OCI-LY7 (cell line): ENCODE measurements at regions not wholly inside any gene's neighbourhood (a gene's known extent, or its start where the extent isn't known, plus 50 kb on each side); places are given as distances from the start of the nearest gene placed in this dataset.

ENCODE experiments used
- BruUV-seq: library from RNA; stranded (reverse); fragments of 400-500 nt; replicated peaks from 2 replicates; lab custom pipeline; 2021; lab: Mats Ljungman, UMichigan
- CTCF ChIA-PET: fragments of 300-600 bp; sonication (Branson Sonifier 250); formaldehyde crosslinking; loops from one replicate; lab custom pipeline; 2022; ENCODE audit warnings: antibody characterized with exemption; ENCODE audit not compliant: unreplicated experiment; lab: Charles Lee
- POLR2A ChIA-PET: fragments of 300-600 bp; sonication (Branson Sonifier 250); formaldehyde crosslinking; loops from one replicate; lab custom pipeline; 2022; ENCODE audit warnings: antibody characterized with exemption; lab: Charles Lee
- DNase-seq: peaks from one replicate; pipeline ENCODE4 v3.0.0-alpha.2; 2015; ENCODE audit warnings: low spot score
- H2AFZ ChIP-seq: fragments of 200-600 bp; sonication (generic), shearing (Covaris generic); 2 replicates; pipeline ENCODE4 v1.6.1; 2014; ENCODE audit warnings: mild to moderate bottlenecking, antibody characterized with exemption, low read length, moderate library complexity
- H3K27ac ChIP-seq: fragments of 200-600 bp; sonication (generic); 2 replicates; pipeline ENCODE4 v1.5.1; 2014; ENCODE audit warnings: mixed run types, low read depth, mild to moderate bottlenecking, moderate library complexity, low read length, inconsistent platforms; ENCODE audit not compliant: poor library complexity, severe bottlenecking
- H3K36me3 ChIP-seq: fragments of 200-600 bp; sonication (generic); 2 replicates; pipeline ENCODE4 v1.6.1; 2014; ENCODE audit warnings: mild to moderate bottlenecking, antibody characterized with exemption, low read length, moderate library complexity, mixed read lengths; ENCODE audit not compliant: insufficient read depth
- H3K4me1 ChIP-seq: fragments of 200-600 bp; sonication (generic); 2 replicates; pipeline ENCODE4 v1.5.1; 2014; ENCODE audit warnings: mild to moderate bottlenecking, low read length; ENCODE audit not compliant: insufficient read depth, poor library complexity, severe bottlenecking
- H3K4me2 ChIP-seq: fragments of 200-600 bp; sonication (generic); 2 replicates; pipeline ENCODE4 v1.6.1; 2014; ENCODE audit warnings: mild to moderate bottlenecking, low read length
- H3K4me3 ChIP-seq: fragments of 200-600 bp; sonication (generic); 2 replicates; pipeline ENCODE4 v1.5.1; 2014; ENCODE audit warnings: mild to moderate bottlenecking, low read depth, low read length; ENCODE audit not compliant: poor library complexity, severe bottlenecking
- H3K79me2 ChIP-seq: fragments of 200-600 bp; sonication (generic); 2 replicates; pipeline ENCODE4 v1.6.1; 2016; ENCODE audit warnings: low read depth, mild to moderate bottlenecking, low read length, moderate library complexity, mixed read lengths; ENCODE audit not compliant: insufficient read depth
- H3K9me2 ChIP-seq: fragments of 200-600 bp; sonication (generic); 2 replicates; pipeline ENCODE4 v1.6.1; 2016; ENCODE audit warnings: mild to moderate bottlenecking, low read length, mixed read lengths; ENCODE audit not compliant: insufficient read depth
- H3K9me3 ChIP-seq: fragments of 200-600 bp; sonication (generic); 2 replicates; pipeline ENCODE4 v1.6.1; 2014; ENCODE audit warnings: mild to moderate bottlenecking, mixed run types, low read length, mixed read lengths
- H4K20me1 ChIP-seq: fragments of 200-600 bp; sonication (generic); 2 replicates; pipeline ENCODE4 v1.6.1; 2014; ENCODE audit warnings: mild to moderate bottlenecking, antibody characterized with exemption, low read length, moderate library complexity, mixed read lengths; ENCODE audit not compliant: insufficient read depth
- CTCF ChIP-seq: fragments of 200-600 bp; sonication (generic); conservative IDR thresholded peaks from 2 replicates; pipeline ENCODE4 v1.5.1; 2014; ENCODE audit warnings: mild to moderate bottlenecking, antibody characterized with exemption, low read length, moderate library complexity, mixed read lengths
- EZH2phosphoT487 ChIP-seq: fragments of 200-600 bp; sonication (generic); IDR thresholded peaks from 2 replicates; pipeline ENCODE4 v1.6.1; 2018; ENCODE audit warnings: low read depth, borderline replicate concordance, mild to moderate bottlenecking, mixed run types, antibody characterized with exemption, low read length, moderate library complexity, mixed read lengths
- intact Hi-C: fragments of 100-400 bp; cut with micrococcal nuclease; formaldehyde crosslinking; loops from one replicate; pipeline ENCODE4 v1.10.0; 2022; ENCODE audit not compliant: unreplicated experiment

DNA sequence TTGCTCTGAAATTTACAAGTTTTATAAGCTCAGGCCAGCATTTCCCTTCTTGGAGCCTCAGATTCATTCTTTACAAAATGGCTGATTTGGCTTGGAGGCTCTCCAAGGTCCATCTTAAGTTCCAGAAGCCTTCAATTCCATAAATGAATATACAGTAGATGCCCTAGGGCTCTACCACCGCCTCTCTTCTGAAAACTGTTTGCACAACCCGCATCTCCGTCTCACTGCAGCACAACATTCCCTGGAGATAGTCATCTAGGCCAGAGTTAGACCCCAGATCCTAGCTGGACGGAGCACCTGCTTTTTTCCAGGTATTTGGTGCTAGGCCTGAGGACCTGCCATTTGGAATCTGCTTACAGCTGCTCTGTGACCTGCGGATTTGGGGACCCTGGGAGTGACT is 50.5 kb upstream of the NRP1 start:
- TF ChIP-seq EZH2phosphoT487 (no peak), CTCF (no peak)
- Histone ChIP-seq H3K4me3 (no peak overlapping the region), H3K9me2 (no peaks in the 10 kb centered on the region), H3K9me3 (no peaks in the 10 kb centered on the region), H3K27ac (no peak overlapping the region), H3K36me3 (no peaks in the 10 kb centered on the region), H3K4me2 (no peak overlapping the region), H3K4me1 (no peaks in the 10 kb centered on the region), H3K79me2 (no peaks in the 10 kb centered on the region), H2AFZ (no peak overlapping the region), H4K20me1 (no peaks in the 10 kb centered on the region)
- CTCF ChIA-PET: no interaction called here
- intact Hi-C loops: no loop called here
- BruUV-seq: no TSS peak
- POLR2A ChIA-PET: interaction anchor here (0.6 kb wide), 1 partner anchor 391 kb away, joined by 3 read pairs; no protein-coding TSS in a partner anchor
- DNase-seq: no peak
